Activated B cell treated with CpG ODN at 0.5 μM for 24 hours (primary cell): ENCODE measurements at regions not wholly inside any gene's neighbourhood (a gene's known extent, or its start where the extent isn't known, plus 50 kb on each side); places are given as distances from the start of the nearest gene placed in this dataset.

Experiments used
- ATAC-seq: fragments of 200-7000 bp; cut with Tn5 transposase; one replicate; pipeline ENCODE4 v1.10.0; 2021; ENCODE audit warnings: low read depth, mild to moderate bottlenecking, moderate library complexity
- CTCF ChIA-PET: fragments of 350-600 bp; sonication (Branson Sonifier 250); formaldehyde crosslinking; loops from one replicate; lab custom pipeline; 2021; ENCODE audit warnings: antibody characterized with exemption; lab: Charles Lee
- POLR2A ChIA-PET: fragments of 350-600 bp; sonication (Branson Sonifier 250); formaldehyde crosslinking; loops from one replicate; lab custom pipeline; 2021; ENCODE audit warnings: antibody characterized with exemption; lab: Charles Lee
- DNase-seq: peaks from one replicate; pipeline ENCODE4 v3.0.0; 2022
- H3K27ac Mint-ChIP-seq: one replicate; pipeline ENCODE4 v1.8.0; 2020; ENCODE audit warnings: mixed read lengths
- H3K27me3 Mint-ChIP-seq: one replicate; pipeline ENCODE4 v1.8.0; 2021; ENCODE audit warnings: mixed read lengths
- H3K36me3 Mint-ChIP-seq: one replicate; pipeline ENCODE4 v1.8.0; 2021; ENCODE audit warnings: low read depth, mixed read lengths
- H3K4me1 Mint-ChIP-seq: one replicate; pipeline ENCODE4 v1.8.0; 2021; ENCODE audit warnings: mixed read lengths
- H3K4me3 Mint-ChIP-seq: one replicate; pipeline ENCODE4 v1.8.0; 2020; ENCODE audit warnings: mild to moderate bottlenecking, mixed read lengths
- H3K9me3 Mint-ChIP-seq: one replicate; pipeline ENCODE4 v1.8.0; 2020; ENCODE audit warnings: mixed read lengths
- intact Hi-C: fragments of 100-400 bp; cut with micrococcal nuclease; formaldehyde crosslinking; loops from one replicate; pipeline ENCODE4 v1.15.1; 2024
- TF ChIP-seq, protein P1 (sequence below): fragments of 200-600 bp; IDR thresholded peaks from one replicate; pipeline ENCODE4 v1.8.0; 2022; ENCODE audit warnings: antibody characterized with exemption, mild to moderate bottlenecking

GRCh38 chr7:20053334-20054104, 163.7 kb downstream of the MACC1 start:
- ChIA-PET POLR2A (no interaction called here), CTCF (no interaction called here)
- no peak overlapping the region for H3K27ac Mint-ChIP-seq
- H3K9me3 Mint-ChIP-seq, result peaks cover 10% of the 10 kb centered on the region
- TF ChIP-seq, protein P1, sequence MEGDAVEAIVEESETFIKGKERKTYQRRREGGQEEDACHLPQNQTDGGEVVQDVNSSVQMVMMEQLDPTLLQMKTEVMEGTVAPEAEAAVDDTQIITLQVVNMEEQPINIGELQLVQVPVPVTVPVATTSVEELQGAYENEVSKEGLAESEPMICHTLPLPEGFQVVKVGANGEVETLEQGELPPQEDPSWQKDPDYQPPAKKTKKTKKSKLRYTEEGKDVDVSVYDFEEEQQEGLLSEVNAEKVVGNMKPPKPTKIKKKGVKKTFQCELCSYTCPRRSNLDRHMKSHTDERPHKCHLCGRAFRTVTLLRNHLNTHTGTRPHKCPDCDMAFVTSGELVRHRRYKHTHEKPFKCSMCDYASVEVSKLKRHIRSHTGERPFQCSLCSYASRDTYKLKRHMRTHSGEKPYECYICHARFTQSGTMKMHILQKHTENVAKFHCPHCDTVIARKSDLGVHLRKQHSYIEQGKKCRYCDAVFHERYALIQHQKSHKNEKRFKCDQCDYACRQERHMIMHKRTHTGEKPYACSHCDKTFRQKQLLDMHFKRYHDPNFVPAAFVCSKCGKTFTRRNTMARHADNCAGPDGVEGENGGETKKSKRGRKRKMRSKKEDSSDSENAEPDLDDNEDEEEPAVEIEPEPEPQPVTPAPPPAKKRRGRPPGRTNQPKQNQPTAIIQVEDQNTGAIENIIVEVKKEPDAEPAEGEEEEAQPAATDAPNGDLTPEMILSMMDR, result no peak
- no peaks in the 10 kb centered on the region for H3K4me1 Mint-ChIP-seq
- H3K4me3 Mint-ChIP-seq, result no peak overlapping the region
- H3K36me3 Mint-ChIP-seq, result no peaks in the 10 kb centered on the region
- intact Hi-C loops, result no loop called here
- no peaks in the 10 kb centered on the region for H3K27me3 Mint-ChIP-seq
- no peak for DNase-seq
- no peak for ATAC-seq

DNA sequence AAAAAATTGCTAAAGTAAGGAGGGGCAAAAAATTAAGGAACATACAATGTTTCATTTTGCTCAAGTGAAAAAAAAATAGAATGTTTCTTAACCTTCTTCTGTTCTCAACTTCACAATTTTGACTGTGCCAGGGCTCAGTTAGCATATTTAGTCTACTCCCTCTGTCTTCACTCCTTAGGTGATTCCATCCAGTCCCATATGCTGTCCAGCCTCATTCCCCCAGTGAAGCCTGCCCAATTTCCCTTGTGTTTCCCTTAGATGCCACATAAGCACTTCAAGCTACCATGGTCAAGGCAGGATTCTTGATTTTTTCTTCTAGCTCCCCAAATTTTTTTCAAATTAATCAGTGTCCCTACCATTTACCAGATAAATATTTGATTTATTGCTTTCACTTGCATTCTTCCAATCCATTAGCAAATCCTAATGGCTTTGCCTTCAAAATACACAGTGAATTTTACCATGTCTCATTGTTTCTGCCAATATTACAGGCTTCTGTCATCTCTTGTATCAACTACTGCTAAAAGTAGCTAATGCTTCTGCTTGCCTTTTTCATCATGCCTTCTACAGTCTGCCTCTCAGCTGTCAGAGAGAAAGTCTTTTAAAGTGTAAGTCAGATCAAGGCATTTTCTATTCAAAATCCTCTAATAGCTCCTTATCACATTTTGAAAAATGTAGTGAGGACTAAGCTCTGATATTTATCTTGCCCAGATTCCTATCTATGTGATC, 166.8 kb downstream of the MACC1 start:
- Mint-ChIP-seq H3K9me3 (no peaks in the 10 kb centered on the region), H3K36me3 (no peaks in the 10 kb centered on the region), H3K4me1 (no peaks in the 10 kb centered on the region), H3K27me3 (no peaks in the 10 kb centered on the region), H3K27ac (no peak overlapping the region), H3K4me3 (no peak overlapping the region)
- no peak for DNase-seq
- ChIA-PET POLR2A (no interaction called here), CTCF (no interaction called here)
- intact Hi-C loops, result no loop called here
- TF ChIP-seq, protein P1, result no peak
- no peak for ATAC-seq

GRCh38 chr7:20038676-20039075, 178.5 kb downstream of the MACC1 start:
- ChIA-PET CTCF (no interaction called here), POLR2A (no interaction called here)
- TF ChIP-seq, protein P1, result no peak
- Mint-ChIP-seq H3K9me3 (no peaks in the 10 kb centered on the region), H3K4me3 (no peak overlapping the region), H3K27ac (no peak overlapping the region), H3K4me1 (peaks cover 4% of the 10 kb centered on the region), H3K36me3 (no peaks in the 10 kb centered on the region), H3K27me3 (no peaks in the 10 kb centered on the region)
- ATAC-seq (no peak), DNase-seq (no peak)
- intact Hi-C loops, result no loop called here

DNA sequence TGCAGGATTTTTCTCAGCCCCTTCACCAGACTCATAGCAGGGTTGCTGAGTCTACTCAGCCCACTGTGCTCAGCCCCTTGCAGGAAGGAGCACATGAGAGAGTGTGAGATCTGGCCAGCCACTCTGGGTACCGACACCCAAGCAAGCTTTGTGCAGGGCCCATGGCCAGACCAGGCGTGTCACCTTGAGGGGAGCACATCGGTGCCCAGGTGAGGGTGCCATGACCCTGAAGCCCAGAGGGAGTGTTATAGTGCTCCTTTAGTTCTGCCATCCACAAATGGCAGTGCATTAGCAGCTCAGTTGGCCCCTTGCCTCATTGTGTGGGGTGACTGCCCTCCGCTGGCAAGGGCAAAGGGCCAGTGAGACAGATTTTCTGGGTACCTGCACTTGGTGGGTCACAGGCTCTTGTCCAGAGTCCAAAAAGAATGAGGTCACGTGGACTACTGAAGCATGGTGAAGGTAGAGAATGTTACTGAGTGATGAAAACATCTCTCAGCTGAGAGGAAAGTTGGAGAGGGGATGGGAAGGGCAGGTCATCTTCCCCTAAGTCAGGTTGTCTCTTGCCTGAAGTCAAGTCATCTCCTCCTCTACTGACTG, 181.8 kb downstream of the MACC1 start:
- TF ChIP-seq, protein P1, result no peak
- DNase-seq (no peak), ATAC-seq (no peak)
- Mint-ChIP-seq H3K9me3 (no peaks in the 10 kb centered on the region), H3K27ac (no peak overlapping the region), H3K27me3 (no peaks in the 10 kb centered on the region), H3K4me1 (peaks cover 21% of the 10 kb centered on the region), H3K36me3 (no peaks in the 10 kb centered on the region), H3K4me3 (no peak overlapping the region)
- intact Hi-C loops, result no loop called here
- POLR2A ChIA-PET, result no interaction called here
- CTCF ChIA-PET, result interaction anchor here (0.8 kb wide), 1 partner anchor 17 kb away, joined by 3 read pairs; no protein-coding TSS in a partner anchor
